ENCODE measurements at regions not wholly inside any gene's neighbourhood (a gene's known extent, or its start where the extent isn't known, plus 50 kb on each side); places are given as distances from the start of the nearest gene placed in this dataset.

DNA sequence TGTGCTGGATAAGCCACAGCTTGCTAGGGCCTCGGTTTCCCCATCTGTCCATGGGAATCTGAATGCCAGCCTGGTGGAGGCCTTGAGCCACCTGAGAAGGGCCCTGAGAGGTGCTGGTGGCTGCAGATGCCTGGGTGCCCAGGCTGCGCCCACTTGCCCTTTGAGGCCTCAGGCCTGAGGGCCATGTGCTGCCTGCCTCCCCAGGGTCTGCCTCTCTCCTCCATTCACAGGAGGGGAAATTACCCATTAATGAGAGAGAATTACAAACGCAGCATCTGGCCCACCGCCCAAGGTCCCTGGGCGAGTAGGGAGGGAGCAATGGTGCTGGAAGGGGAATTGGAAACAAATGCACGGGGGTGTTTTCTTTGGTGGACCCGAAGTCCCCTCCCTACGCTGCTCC is 59.6 kb downstream of the BARX1 start:
- TF ChIP-seq, protein P1, sequence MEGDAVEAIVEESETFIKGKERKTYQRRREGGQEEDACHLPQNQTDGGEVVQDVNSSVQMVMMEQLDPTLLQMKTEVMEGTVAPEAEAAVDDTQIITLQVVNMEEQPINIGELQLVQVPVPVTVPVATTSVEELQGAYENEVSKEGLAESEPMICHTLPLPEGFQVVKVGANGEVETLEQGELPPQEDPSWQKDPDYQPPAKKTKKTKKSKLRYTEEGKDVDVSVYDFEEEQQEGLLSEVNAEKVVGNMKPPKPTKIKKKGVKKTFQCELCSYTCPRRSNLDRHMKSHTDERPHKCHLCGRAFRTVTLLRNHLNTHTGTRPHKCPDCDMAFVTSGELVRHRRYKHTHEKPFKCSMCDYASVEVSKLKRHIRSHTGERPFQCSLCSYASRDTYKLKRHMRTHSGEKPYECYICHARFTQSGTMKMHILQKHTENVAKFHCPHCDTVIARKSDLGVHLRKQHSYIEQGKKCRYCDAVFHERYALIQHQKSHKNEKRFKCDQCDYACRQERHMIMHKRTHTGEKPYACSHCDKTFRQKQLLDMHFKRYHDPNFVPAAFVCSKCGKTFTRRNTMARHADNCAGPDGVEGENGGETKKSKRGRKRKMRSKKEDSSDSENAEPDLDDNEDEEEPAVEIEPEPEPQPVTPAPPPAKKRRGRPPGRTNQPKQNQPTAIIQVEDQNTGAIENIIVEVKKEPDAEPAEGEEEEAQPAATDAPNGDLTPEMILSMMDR (IDR thresholded peaks at IDR 0.05), result no peak
- TF ChIP-seq POLR2AphosphoS5 (IDR thresholded peaks at IDR 0.05), result no peak
- no peak for TF ChIP-seq POLR2A (IDR thresholded peaks at IDR 0.05)

Data from upper lobe of left lung (tissue), 4 donors.